Right lobe of liver (tissue), 4 donors: ENCODE measurements at regions not wholly inside any gene's neighbourhood (a gene's known extent, or its start where the extent isn't known, plus 50 kb on each side); places are given as distances from the start of the nearest gene placed in this dataset.
"Not testable (repeated sequence)": the region's sequence is repeated elsewhere in the genome, so short reads cannot be mapped to it uniquely, and the experiment has no call there.

Experiments used
- POLR2A ChIP-seq: fragments of 450-650 bp; IDR thresholded peaks from one replicate; pipeline ENCODE4 v1.6.1; 2017; ENCODE audit warnings: antibody characterized with exemption, mild to moderate bottlenecking
- TF ChIP-seq, protein P1 (sequence below), 4 donors: fragments of 200-600 bp in 3 of 4; fragments of 450-650 bp in 1 of 4; IDR thresholded peaks; one replicate each; pipeline versions ENCODE4 v1.5.1 to v1.8.0; 2016 to 2022; ENCODE audit warnings: antibody characterized with exemption in 4 of 4, mild to moderate bottlenecking in 2 of 4
- donor health status: DM: no; HTN: no; CAD: no.
- donor health status: DM: no; HTN: no; CAD: no.
- donor health status: DM: no; HTN: yes; CAD: no.

DNA sequence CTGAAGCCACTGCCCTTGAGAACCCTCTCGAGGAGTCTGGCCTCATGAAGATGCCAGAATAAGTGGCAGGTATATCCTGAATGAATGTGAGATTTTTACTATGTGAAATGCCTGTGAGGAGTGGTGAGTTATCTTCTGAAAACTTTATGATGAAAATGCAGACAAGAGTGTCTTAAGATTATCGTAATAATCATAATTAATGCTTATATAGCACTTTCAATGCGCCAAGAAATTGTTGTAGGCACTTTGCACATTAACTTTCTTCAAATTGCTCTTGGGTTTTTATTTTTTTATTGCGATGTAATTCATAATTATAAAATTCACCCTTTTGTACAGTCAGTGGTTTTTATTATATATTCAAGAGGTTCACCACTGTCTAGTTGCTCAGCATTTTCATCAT lies 879.1 kb upstream of the DEFB115 start:
- TF ChIP-seq, protein P1, sequence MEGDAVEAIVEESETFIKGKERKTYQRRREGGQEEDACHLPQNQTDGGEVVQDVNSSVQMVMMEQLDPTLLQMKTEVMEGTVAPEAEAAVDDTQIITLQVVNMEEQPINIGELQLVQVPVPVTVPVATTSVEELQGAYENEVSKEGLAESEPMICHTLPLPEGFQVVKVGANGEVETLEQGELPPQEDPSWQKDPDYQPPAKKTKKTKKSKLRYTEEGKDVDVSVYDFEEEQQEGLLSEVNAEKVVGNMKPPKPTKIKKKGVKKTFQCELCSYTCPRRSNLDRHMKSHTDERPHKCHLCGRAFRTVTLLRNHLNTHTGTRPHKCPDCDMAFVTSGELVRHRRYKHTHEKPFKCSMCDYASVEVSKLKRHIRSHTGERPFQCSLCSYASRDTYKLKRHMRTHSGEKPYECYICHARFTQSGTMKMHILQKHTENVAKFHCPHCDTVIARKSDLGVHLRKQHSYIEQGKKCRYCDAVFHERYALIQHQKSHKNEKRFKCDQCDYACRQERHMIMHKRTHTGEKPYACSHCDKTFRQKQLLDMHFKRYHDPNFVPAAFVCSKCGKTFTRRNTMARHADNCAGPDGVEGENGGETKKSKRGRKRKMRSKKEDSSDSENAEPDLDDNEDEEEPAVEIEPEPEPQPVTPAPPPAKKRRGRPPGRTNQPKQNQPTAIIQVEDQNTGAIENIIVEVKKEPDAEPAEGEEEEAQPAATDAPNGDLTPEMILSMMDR (IDR thresholded peaks at IDR 0.05), result not testable (repeated sequence)
- not testable (repeated sequence) for TF ChIP-seq POLR2A
